OCI-LY3 (cell line): ENCODE measurements at regions not wholly inside any gene's neighbourhood (a gene's known extent, or its start where the extent isn't known, plus 50 kb on each side); places are given as distances from the start of the nearest gene placed in this dataset.

ENCODE experiments used
- CTCF ChIP-seq: fragments of 200-600, 300-600 bp; sonication (generic); IDR thresholded peaks from 2 replicates; pipeline ENCODE4 v1.5.1; 2014; ENCODE audit warnings: antibody characterized with exemption, low read length, low read depth
- EZH2phosphoT487 ChIP-seq: fragments of 200-600 bp; shearing (Covaris generic); IDR thresholded peaks from 2 replicates; pipeline ENCODE4 v1.6.1; 2018; ENCODE audit warnings: antibody characterized with exemption, mixed run types, low read depth

DNA sequence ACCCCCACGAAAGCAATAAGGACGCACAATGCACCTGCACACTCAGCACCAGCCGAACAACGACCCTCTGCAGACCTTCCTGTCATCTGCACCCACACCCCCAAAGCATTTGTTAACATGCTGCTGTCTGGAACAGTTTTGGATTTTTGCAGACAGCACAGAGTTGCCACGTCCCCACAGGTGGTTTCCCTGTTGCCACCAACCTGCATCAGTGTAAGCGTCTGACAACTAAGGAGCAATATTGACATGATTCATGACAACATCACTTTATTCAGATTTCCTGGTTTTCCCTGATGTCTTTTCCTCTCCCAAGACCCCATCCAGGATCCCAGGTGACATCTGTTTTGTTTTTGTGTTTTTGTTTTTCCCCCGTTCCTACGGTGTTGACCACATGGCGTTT, 150.7 kb upstream of the C14orf180 start:
- TF ChIP-seq CTCF (no peak), EZH2phosphoT487 (no peak)
